GM12873 (cell line): ENCODE measurements at regions not wholly inside any gene's neighbourhood (a gene's known extent, or its start where the extent isn't known, plus 50 kb on each side); places are given as distances from the start of the nearest gene placed in this dataset.

Source experiments
- TF ChIP-seq, protein P1 (sequence below): IDR thresholded peaks from 2 replicates; pipeline ENCODE4 v1.5.1; 2012; ENCODE audit warnings: low read depth, mild to moderate bottlenecking, moderate library complexity, low read length, control low read depth; ENCODE audit not compliant: insufficient read depth; ENCODE audit errors: missing control alignments

DNA sequence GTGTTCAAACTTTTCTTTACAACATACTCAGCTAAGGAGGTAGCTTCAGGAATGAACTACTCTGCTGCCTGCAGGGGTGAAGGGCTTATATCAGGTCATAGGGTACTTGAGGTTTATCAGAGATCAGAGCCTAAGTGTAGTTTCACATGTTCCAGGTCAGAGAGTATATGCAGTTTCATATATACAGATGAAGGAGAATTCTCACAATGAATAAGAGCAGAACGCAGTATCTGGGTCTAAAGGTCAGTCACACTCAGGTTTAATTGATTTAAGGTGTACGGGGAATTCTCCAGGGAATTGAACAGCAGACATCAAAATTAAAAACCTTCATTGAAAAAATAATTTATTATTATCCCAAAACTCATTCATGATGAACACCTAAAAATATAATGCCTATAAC is 700.6 kb downstream of the TECRL start:
- TF ChIP-seq, protein P1, sequence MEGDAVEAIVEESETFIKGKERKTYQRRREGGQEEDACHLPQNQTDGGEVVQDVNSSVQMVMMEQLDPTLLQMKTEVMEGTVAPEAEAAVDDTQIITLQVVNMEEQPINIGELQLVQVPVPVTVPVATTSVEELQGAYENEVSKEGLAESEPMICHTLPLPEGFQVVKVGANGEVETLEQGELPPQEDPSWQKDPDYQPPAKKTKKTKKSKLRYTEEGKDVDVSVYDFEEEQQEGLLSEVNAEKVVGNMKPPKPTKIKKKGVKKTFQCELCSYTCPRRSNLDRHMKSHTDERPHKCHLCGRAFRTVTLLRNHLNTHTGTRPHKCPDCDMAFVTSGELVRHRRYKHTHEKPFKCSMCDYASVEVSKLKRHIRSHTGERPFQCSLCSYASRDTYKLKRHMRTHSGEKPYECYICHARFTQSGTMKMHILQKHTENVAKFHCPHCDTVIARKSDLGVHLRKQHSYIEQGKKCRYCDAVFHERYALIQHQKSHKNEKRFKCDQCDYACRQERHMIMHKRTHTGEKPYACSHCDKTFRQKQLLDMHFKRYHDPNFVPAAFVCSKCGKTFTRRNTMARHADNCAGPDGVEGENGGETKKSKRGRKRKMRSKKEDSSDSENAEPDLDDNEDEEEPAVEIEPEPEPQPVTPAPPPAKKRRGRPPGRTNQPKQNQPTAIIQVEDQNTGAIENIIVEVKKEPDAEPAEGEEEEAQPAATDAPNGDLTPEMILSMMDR, result no peak

GRCh38 chr4:63700569-63700968 is 708.7 kb downstream of the TECRL start:
- TF ChIP-seq, protein P1, result no peak

- TF ChIP-seq, protein P1, result no peak
These were observed 715.9 kb downstream of the TECRL start for GRCh38 chr4:63693321-63693720.

- TF ChIP-seq, protein P1, result no peak
These were observed 730.8 kb downstream of the TECRL start for GRCh38 chr4:63678358-63678931.

DNA sequence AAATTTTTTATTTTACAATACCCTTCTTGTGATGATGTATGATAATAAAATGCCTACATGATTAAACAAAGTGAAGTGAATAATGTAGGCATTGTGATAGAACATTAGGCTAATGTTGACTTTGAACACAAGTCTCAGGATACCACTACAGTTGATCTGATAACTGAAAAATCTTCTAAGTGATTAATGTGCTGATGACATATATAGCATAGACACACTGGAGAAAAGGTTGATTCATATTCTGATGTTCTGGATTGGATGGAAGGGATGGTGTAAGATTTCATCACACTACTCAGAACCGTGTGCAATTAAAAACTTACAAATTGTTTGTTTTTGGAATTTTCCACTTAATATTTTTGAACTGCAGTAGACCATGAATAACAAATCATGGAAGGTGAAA is 738.5 kb downstream of the TECRL start:
- TF ChIP-seq, protein P1, result no peak

DNA sequence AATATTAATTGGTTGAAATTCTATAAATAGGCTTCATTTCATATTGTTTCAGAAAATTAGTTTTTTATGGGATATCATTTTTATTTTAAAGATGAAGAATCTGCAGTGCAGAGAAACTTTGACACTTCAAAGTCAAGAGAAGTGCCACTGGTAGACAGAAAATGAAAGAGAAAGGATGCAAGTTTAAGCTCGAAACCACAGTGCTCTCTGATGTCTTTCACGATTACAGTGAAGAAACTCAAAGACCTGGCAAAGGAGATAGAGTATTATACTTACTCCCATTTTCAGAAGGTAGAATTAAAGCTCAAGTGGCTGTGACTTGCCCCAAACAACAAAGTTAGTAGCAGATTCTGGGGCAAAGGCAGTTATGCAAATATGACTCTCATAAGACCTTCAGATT is 745.4 kb downstream of the TECRL start:
- TF ChIP-seq, protein P1, result no peak

- TF ChIP-seq, protein P1, result no peak
These were observed 764.9 kb downstream of the TECRL start for GRCh38 chr4:63644396-63644795.
